MCF 10A (cell line): ENCODE measurements at regions not wholly inside any gene's neighbourhood (a gene's known extent, or its start where the extent isn't known, plus 50 kb on each side); places are given as distances from the start of the nearest gene placed in this dataset.

ENCODE experiments used
- BruUV-seq: library from RNA; stranded (reverse); fragments of 400-500 nt; replicated peaks from 2 replicates; lab custom pipeline; 2021; lab: Mats Ljungman, UMichigan
- CTCF ChIA-PET: fragments of 300-600 bp; sonication (Branson Sonifier 250); formaldehyde crosslinking; extraction: SDS; loops from one replicate; lab custom pipeline; 2021; ENCODE audit warnings: antibody characterized with exemption, inconsistent platforms; lab: Yijun Ruan, JAX
- POLR2A ChIA-PET: fragments of 300-600, 350-650 bp; sonication (Branson Sonifier 250); formaldehyde crosslinking; extraction: SDS; loops from one replicate; lab custom pipeline; 2020; ENCODE audit warnings: antibody characterized with exemption, inconsistent platforms; lab: Yijun Ruan, JAX
- DNase-seq: peaks from one replicate; pipeline ENCODE4 v3.0.0-alpha.2; 2018; ENCODE audit not compliant: unreplicated experiment
- H3K27ac Mint-ChIP-seq: one replicate; pipeline ENCODE4 v1.8.0; 2022; ENCODE audit warnings: mild to moderate bottlenecking, low read depth, mixed read lengths; ENCODE audit not compliant: unreplicated experiment
- H3K27me3 Mint-ChIP-seq: one replicate; pipeline ENCODE4 v1.8.0; 2022; ENCODE audit warnings: mixed read lengths; ENCODE audit not compliant: insufficient read depth, unreplicated experiment
- H3K36me3 Mint-ChIP-seq: one replicate; pipeline ENCODE4 v1.8.0; 2022; ENCODE audit warnings: mild to moderate bottlenecking, moderate library complexity, mixed read lengths; ENCODE audit not compliant: insufficient read depth, unreplicated experiment
- H3K4me1 Mint-ChIP-seq: one replicate; pipeline ENCODE4 v1.8.0; 2022; ENCODE audit warnings: mixed read lengths; ENCODE audit not compliant: insufficient read depth, unreplicated experiment
- H3K4me3 Mint-ChIP-seq: one replicate; pipeline ENCODE4 v1.8.0; 2022; ENCODE audit warnings: mild to moderate bottlenecking, moderate library complexity, mixed read lengths; ENCODE audit not compliant: unreplicated experiment
- H3K9me3 Mint-ChIP-seq: one replicate; pipeline ENCODE4 v1.8.0; 2022; ENCODE audit warnings: mixed read lengths; ENCODE audit not compliant: unreplicated experiment
- intact Hi-C: fragments of 100-400 bp; cut with micrococcal nuclease; formaldehyde crosslinking; loops from 2 replicates; pipeline ENCODE4 v1.14.1; 2022
- TF ChIP-seq, protein P1 (sequence below): fragments of 200-600 bp; IDR thresholded peaks from one replicate; pipeline ENCODE4 v1.8.0; 2022; ENCODE audit warnings: antibody characterized with exemption, mild to moderate bottlenecking; ENCODE audit not compliant: unreplicated experiment

DNA sequence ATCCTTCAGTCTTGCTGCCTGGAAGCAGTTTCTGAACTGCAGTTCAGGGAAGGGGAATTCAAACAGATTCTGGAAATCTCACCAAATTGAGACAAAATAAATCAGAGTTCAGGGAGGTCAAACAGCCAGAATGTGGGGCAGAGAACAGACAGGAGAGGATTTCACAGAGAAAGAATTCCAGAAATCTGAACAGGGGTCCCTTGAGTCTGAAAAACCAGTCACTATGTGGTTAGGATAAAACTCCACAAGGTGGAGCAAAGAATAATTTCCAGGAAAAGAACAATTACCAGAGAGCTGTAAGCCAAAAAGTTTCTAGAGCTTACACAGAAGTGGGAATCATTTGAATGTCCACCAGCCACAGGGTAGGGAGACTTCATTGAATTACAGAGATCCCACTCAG lies 84.7 kb downstream of the URB2 start:
- DNase-seq: no peak
- no peaks in the 10 kb centered on the region for H3K27me3 Mint-ChIP-seq
- ChIA-PET POLR2A (interaction anchor here (1.2 kb wide), 1 partner anchor 15 kb away, joined by 4 read pairs; no protein-coding TSS in a partner anchor), CTCF (interaction anchor here (0.6 to 1.2 kb wide), 8 partner anchors 9 to 617 kb away, joined by 3 to 5 read pairs (median 4); partner anchors contain the start of gene GALNT2)
- H3K4me3 Mint-ChIP-seq: no peak overlapping the region
- intact Hi-C loops: no loop called here
- H3K4me1 Mint-ChIP-seq: no peaks in the 10 kb centered on the region
- H3K27ac Mint-ChIP-seq: no peak overlapping the region
- H3K9me3 Mint-ChIP-seq: no peaks in the 10 kb centered on the region
- TF ChIP-seq, protein P1, sequence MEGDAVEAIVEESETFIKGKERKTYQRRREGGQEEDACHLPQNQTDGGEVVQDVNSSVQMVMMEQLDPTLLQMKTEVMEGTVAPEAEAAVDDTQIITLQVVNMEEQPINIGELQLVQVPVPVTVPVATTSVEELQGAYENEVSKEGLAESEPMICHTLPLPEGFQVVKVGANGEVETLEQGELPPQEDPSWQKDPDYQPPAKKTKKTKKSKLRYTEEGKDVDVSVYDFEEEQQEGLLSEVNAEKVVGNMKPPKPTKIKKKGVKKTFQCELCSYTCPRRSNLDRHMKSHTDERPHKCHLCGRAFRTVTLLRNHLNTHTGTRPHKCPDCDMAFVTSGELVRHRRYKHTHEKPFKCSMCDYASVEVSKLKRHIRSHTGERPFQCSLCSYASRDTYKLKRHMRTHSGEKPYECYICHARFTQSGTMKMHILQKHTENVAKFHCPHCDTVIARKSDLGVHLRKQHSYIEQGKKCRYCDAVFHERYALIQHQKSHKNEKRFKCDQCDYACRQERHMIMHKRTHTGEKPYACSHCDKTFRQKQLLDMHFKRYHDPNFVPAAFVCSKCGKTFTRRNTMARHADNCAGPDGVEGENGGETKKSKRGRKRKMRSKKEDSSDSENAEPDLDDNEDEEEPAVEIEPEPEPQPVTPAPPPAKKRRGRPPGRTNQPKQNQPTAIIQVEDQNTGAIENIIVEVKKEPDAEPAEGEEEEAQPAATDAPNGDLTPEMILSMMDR: peak; percentile 17
- H3K36me3 Mint-ChIP-seq: no peaks in the 10 kb centered on the region
- BruUV-seq: no TSS peak

DNA sequence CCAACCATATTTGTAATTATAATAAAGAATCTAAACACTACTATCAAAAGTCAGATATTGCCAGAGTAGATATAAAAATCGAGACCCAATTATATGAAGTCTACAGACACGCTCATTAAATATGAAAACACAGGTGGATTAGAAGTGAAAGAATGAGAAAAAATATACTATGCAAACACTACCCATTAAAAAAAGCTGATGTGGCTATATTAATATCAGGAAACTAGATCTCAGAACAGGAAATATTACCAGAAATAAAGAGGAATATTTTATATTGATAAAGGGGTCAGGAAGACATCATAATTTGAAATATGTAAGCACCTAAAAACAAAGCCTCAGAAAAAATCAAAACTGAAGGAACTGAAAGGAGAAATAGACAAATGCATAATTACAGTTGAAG lies 88.3 kb downstream of the URB2 start:
- TF ChIP-seq, protein P1: no peak
- DNase-seq: no peak
- no peaks in the 10 kb centered on the region for H3K36me3 Mint-ChIP-seq
- H3K27me3 Mint-ChIP-seq: no peaks in the 10 kb centered on the region
- H3K9me3 Mint-ChIP-seq: no peaks in the 10 kb centered on the region
- H3K4me1 Mint-ChIP-seq: no peaks in the 10 kb centered on the region
- CTCF ChIA-PET: interaction anchor here (0.6 to 8.1 kb wide), 28 partner anchors 9 to 597 kb away, joined by 3 to 54 read pairs (median 4); no protein-coding TSS in a partner anchor
- H3K4me3 Mint-ChIP-seq: no peak overlapping the region
- intact Hi-C loops: no loop called here
- H3K27ac Mint-ChIP-seq: no peak overlapping the region
- BruUV-seq: no TSS peak
- POLR2A ChIA-PET: interaction anchor here (0.6 to 1.5 kb wide), 3 partner anchors 15 to 373 kb away, joined by 3 to 4 read pairs (median 4); no protein-coding TSS in a partner anchor

DNA sequence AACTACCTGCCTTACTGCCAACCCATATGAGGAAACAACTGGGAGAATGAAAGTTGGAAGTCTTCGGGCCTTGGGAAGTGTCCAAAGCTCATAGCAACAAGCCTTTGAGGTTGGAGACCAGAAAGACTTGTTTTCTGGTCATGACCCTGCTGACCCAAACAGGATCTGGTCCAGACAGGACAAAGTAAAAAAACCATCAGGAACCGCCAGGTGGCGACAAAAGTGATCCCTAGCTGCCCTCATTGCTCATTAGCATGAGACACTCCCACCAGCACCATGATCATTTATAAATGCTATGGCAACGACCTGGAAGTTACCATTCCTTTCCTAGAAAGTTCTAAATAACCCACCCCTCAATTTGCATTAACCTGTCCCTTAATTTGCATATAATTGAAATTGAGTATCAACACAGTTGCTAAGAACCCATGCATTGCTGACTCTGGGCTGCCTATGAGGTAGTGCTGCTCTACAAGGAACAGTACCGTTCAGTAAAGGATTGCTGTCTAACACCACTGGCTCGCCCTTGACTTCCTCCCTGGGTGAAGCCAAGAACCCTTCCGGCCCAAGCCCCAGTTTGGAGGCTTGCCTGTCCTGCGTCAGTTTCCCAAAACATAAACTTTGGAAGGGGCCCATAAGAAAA lies 89.0 kb downstream of the URB2 start:
- no peaks in the 10 kb centered on the region for H3K4me1 Mint-ChIP-seq
- POLR2A ChIA-PET: interaction anchor here (0.7 to 1.9 kb wide), 6 partner anchors 16 to 372 kb away, joined by 3 to 7 read pairs (median 4); partner anchors contain the start of gene GALNT2
- CTCF ChIA-PET: interaction anchor here (0.6 to 8.1 kb wide), 37 partner anchors 10 to 930 kb away, joined by 3 to 54 read pairs (median 4); partner anchors contain the start of gene GALNT2
- H3K27ac Mint-ChIP-seq: peak overlapping the region; percentile 17
- DNase-seq: peak; percentile 83
- intact Hi-C loops: loop anchor here (1.0 to 5.0 kb wide), 6 partner anchors 127 to 595 kb away; partner anchors contain the start of gene GALNT2
- H3K36me3 Mint-ChIP-seq: no peaks in the 10 kb centered on the region
- TF ChIP-seq, protein P1: peak; percentile 88
- H3K9me3 Mint-ChIP-seq: peaks cover 8% of the 10 kb centered on the region
- no TSS peak for BruUV-seq
- H3K4me3 Mint-ChIP-seq: no peak overlapping the region
- no peaks in the 10 kb centered on the region for H3K27me3 Mint-ChIP-seq

DNA sequence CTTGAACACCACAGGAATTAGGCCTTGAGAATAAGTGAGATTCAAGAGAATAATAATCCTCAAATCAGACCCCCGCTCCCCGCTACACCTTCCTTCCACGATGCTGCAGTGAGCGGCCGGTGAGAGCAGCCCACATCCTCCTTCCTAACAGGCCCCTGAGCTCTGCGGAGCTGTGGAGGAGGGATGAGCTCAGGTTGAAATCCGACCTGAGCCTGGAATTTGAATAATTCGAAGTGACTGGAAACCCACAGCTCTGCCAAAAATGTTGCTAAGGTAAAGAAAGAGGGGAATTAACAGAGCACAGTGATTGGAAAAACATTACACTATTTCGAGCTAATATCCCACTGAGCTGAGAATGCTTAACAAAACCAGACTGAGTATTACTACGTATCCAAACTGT lies 90.0 kb downstream of the URB2 start:
- H3K36me3 Mint-ChIP-seq: no peaks in the 10 kb centered on the region
- POLR2A ChIA-PET: interaction anchor here (1.4 to 1.9 kb wide), 3 partner anchors 171 to 371 kb away, joined by 4 to 7 read pairs (median 5); no protein-coding TSS in a partner anchor
- TF ChIP-seq, protein P1: no peak

More for the DNA sequence above, 90.0 kb downstream of the URB2 start:
- H3K27me3 Mint-ChIP-seq: no peaks in the 10 kb centered on the region
- H3K4me3 Mint-ChIP-seq: no peak overlapping the region
- H3K4me1 Mint-ChIP-seq: no peaks in the 10 kb centered on the region
- peak overlapping the region; percentile 17 for H3K27ac Mint-ChIP-seq
- CTCF ChIA-PET: interaction anchor here (0.5 to 8.1 kb wide), 36 partner anchors 10 to 602 kb away, joined by 3 to 54 read pairs (median 3); no protein-coding TSS in a partner anchor
- DNase-seq: no peak
- intact Hi-C loops: loop anchor here (5.0 kb wide), 1 partner anchor 126 kb away; no protein-coding TSS in a partner anchor
- H3K9me3 Mint-ChIP-seq: peaks cover 12% of the 10 kb centered on the region
- BruUV-seq: no TSS peak
